Mesenchymal stem cell (in vitro differentiated cells and primary cell): ENCODE measurements at regions not wholly inside any gene's neighbourhood (a gene's known extent, or its start where the extent isn't known, plus 50 kb on each side); places are given as distances from the start of the nearest gene placed in this dataset.
"Not testable (repeated sequence)": the region's sequence is repeated elsewhere in the genome, so short reads cannot be mapped to it uniquely, and the experiment has no call there.

Source experiments
- DNase-seq: peaks from one replicate; pipeline ENCODE4 v3.0.0-alpha.2; 2013
- H2AFZ ChIP-seq: one replicate; pipeline ENCODE4 v1.6.1; 2013; ENCODE audit warnings: low read depth, mild to moderate bottlenecking, control low read depth, inconsistent platforms, low read length, moderate library complexity
- H2AK5ac ChIP-seq: 2 replicates; pipeline ENCODE4 v1.6.1; 2013; ENCODE audit warnings: low read length, moderate library complexity, mild to moderate bottlenecking, inconsistent platforms; ENCODE audit not compliant: severe bottlenecking
- H2BK120ac ChIP-seq: one replicate; pipeline ENCODE4 v1.6.1; 2013; ENCODE audit warnings: low read depth, mild to moderate bottlenecking, inconsistent platforms, low read length, moderate library complexity
- H2BK12ac ChIP-seq, 2 experiments: one replicate each; pipeline ENCODE4 v1.6.1; 2013; ENCODE audit warnings: inconsistent platforms in 2 of 2, low read length in 2 of 2, mild to moderate bottlenecking in 2 of 2, moderate library complexity in 2 of 2, control low read depth in 1 of 2
- H2BK15ac ChIP-seq: one replicate; pipeline ENCODE4 v1.6.1; 2013; ENCODE audit warnings: mild to moderate bottlenecking, low read depth, inconsistent platforms; ENCODE audit not compliant: poor library complexity, severe bottlenecking
- H2BK5ac ChIP-seq: 2 replicates; pipeline ENCODE4 v1.6.1; 2013; ENCODE audit warnings: low read depth, mild to moderate bottlenecking, low read length, control low read depth, inconsistent platforms; ENCODE audit not compliant: poor library complexity, severe bottlenecking
- H3K14ac ChIP-seq, 2 experiments: one replicate each; pipeline ENCODE4 v1.6.1; 2013; ENCODE audit warnings: inconsistent platforms in 2 of 2, low read length in 2 of 2, control low read depth in 1 of 2, mild to moderate bottlenecking in 1 of 2, moderate library complexity in 1 of 2
- H3K18ac ChIP-seq, 2 experiments: one replicate each; pipeline ENCODE4 v1.6.1; 2013; ENCODE audit warnings: inconsistent platforms in 2 of 2, low read length in 2 of 2, control low read depth in 1 of 2, low read depth in 1 of 2, mild to moderate bottlenecking in 1 of 2
- H3K23ac ChIP-seq, 2 experiments: one replicate each; pipeline ENCODE4 v1.6.1; 2013; ENCODE audit warnings: inconsistent platforms in 2 of 2, low read length in 2 of 2, mild to moderate bottlenecking in 2 of 2, moderate library complexity in 2 of 2, control low read depth in 1 of 2
- H3K27ac ChIP-seq: 2 replicates; pipeline ENCODE4 v1.5.1; 2013; ENCODE audit warnings: mild to moderate bottlenecking, moderate library complexity, low read length, control low read depth, inconsistent platforms; ENCODE audit not compliant: poor library complexity, severe bottlenecking
- H3K27me3 ChIP-seq, 2 experiments: 2 replicates each; pipeline versions ENCODE4 v1.6.1 to v1.7.0; 2013; ENCODE audit warnings: low read length in 2 of 2, mild to moderate bottlenecking in 2 of 2, moderate library complexity in 2 of 2, control low read depth in 1 of 2, inconsistent platforms in 1 of 2; ENCODE audit not compliant: control insufficient read depth in 1 of 2, insufficient read depth in 1 of 2
- H3K36me3 ChIP-seq, 2 experiments: 2 replicates each; pipeline versions ENCODE4 v1.6.1 to v1.7.0; 2013; ENCODE audit warnings: low read length in 2 of 2, control low read depth in 1 of 2, inconsistent platforms in 1 of 2, low read depth in 1 of 2, mild to moderate bottlenecking in 1 of 2; ENCODE audit not compliant: insufficient read depth in 2 of 2, control insufficient read depth in 1 of 2
- H3K4ac ChIP-seq, 2 experiments: one replicate each; pipeline ENCODE4 v1.6.1; 2013; ENCODE audit warnings: inconsistent platforms in 2 of 2, low read length in 2 of 2, mild to moderate bottlenecking in 2 of 2, moderate library complexity in 2 of 2, control low read depth in 1 of 2, low read depth in 1 of 2
- H3K4me1 ChIP-seq: 2 replicates; pipeline ENCODE4 v1.6.1; 2013; ENCODE audit warnings: low read depth, low read length, control low read depth; ENCODE audit not compliant: control insufficient read depth, insufficient read depth
- H3K4me2 ChIP-seq: 2 replicates; pipeline ENCODE4 v1.6.1; 2013; ENCODE audit warnings: low read length, mild to moderate bottlenecking, inconsistent platforms; ENCODE audit not compliant: poor library complexity, severe bottlenecking
- H3K4me3 ChIP-seq, 2 experiments: 2 replicates each; pipeline versions ENCODE4 v1.5.1 to v1.7.0; 2013; ENCODE audit warnings: low read length in 2 of 2, mild to moderate bottlenecking in 2 of 2, control low read depth in 1 of 2, low read depth in 1 of 2; ENCODE audit not compliant: insufficient read depth in 1 of 2
- H3K79me1 ChIP-seq: replicated peaks from 2 replicates; pipeline ENCODE4 v1.6.1; 2013; ENCODE audit warnings: mild to moderate bottlenecking, control low read depth, low read length, inconsistent platforms; ENCODE audit not compliant: poor library complexity, severe bottlenecking
- H3K9ac ChIP-seq: 2 replicates; pipeline ENCODE4 v1.7.0; 2013; ENCODE audit warnings: mild to moderate bottlenecking, low read length, moderate library complexity
- H3K9me3 ChIP-seq: 2 replicates; pipeline ENCODE4 v1.7.0; 2013; ENCODE audit warnings: mild to moderate bottlenecking, low read length; ENCODE audit not compliant: control insufficient read depth
- H4K8ac ChIP-seq: one replicate; pipeline ENCODE4 v1.6.1; 2013; ENCODE audit warnings: inconsistent platforms, mild to moderate bottlenecking, low read length, moderate library complexity
- H4K91ac ChIP-seq: one replicate; pipeline ENCODE4 v1.6.1; 2013; ENCODE audit warnings: mild to moderate bottlenecking, low read length, inconsistent platforms
- WGBS: methylation state at CpG from one replicate; pipeline ENCODE4 v1.1.7; 2013; ENCODE audit warnings: mixed read lengths; 5-methylcytosine and 5-hydroxymethylcytosine counted together

- H4K91ac ChIP-seq, H3K23ac ChIP-seq, H3K4ac ChIP-seq, H2AK5ac ChIP-seq, H3K18ac ChIP-seq, H3K9ac ChIP-seq, H3K79me1 ChIP-seq, H2AFZ ChIP-seq, H3K27me3 ChIP-seq, H2BK12ac ChIP-seq, H3K4me3 ChIP-seq, H3K4me1 ChIP-seq, H3K4me2 ChIP-seq, H3K14ac ChIP-seq, H2BK120ac ChIP-seq, H4K8ac ChIP-seq, H3K9me3 ChIP-seq, H3K36me3 ChIP-seq, H2BK15ac ChIP-seq, H2BK5ac ChIP-seq, DNase-seq, H3K27ac ChIP-seq: not testable (repeated sequence)
- WGBS: no CpG with 5 or more reads among the region's 16 CpGs
Observed at GRCh38 chr17:16839242-16840175, 132.4 kb downstream of the TNFRSF13B start.

GRCh38 chr17:16838795-16839194 lies 133.1 kb downstream of the TNFRSF13B start:
- H2BK15ac ChIP-seq, H3K23ac ChIP-seq, H3K4me2 ChIP-seq, DNase-seq, H3K4me1 ChIP-seq, H3K4ac ChIP-seq, H3K27ac ChIP-seq, H3K27me3 ChIP-seq, H2BK120ac ChIP-seq, H2BK12ac ChIP-seq, H2AFZ ChIP-seq, H3K18ac ChIP-seq, H4K91ac ChIP-seq, H3K14ac ChIP-seq, H3K4me3 ChIP-seq, H4K8ac ChIP-seq, H3K36me3 ChIP-seq, H3K9me3 ChIP-seq, H3K79me1 ChIP-seq, H3K9ac ChIP-seq, H2BK5ac ChIP-seq, H2AK5ac ChIP-seq: not testable (repeated sequence)
- no CpG with 5 or more reads among the region's 6 CpGs for WGBS

GRCh38 chr17:16838287-16838686 lies 133.6 kb downstream of the TNFRSF13B start:
- H3K36me3 ChIP-seq, H3K27ac ChIP-seq, H2BK5ac ChIP-seq, H3K4me2 ChIP-seq, H4K91ac ChIP-seq, H3K4ac ChIP-seq, H3K4me3 ChIP-seq, H4K8ac ChIP-seq, H3K79me1 ChIP-seq, H3K9me3 ChIP-seq, H2AFZ ChIP-seq, DNase-seq, H3K23ac ChIP-seq, H2AK5ac ChIP-seq, H3K4me1 ChIP-seq, H2BK12ac ChIP-seq, H3K9ac ChIP-seq, H3K27me3 ChIP-seq, H2BK15ac ChIP-seq, H2BK120ac ChIP-seq, H3K14ac ChIP-seq, H3K18ac ChIP-seq: not testable (repeated sequence)
- WGBS: no CpG with 5 or more reads among the region's 9 CpGs

GRCh38 chr17:16837468-16838266 lies 134.3 kb downstream of the TNFRSF13B start:
- H3K18ac ChIP-seq, H3K4me2 ChIP-seq, H3K14ac ChIP-seq, H3K23ac ChIP-seq, H3K36me3 ChIP-seq, H2BK120ac ChIP-seq, H2BK5ac ChIP-seq, H3K79me1 ChIP-seq, DNase-seq, H3K27me3 ChIP-seq, H2BK12ac ChIP-seq, H2AK5ac ChIP-seq, H3K9me3 ChIP-seq, H4K8ac ChIP-seq, H2AFZ ChIP-seq, H3K27ac ChIP-seq, H4K91ac ChIP-seq, H3K9ac ChIP-seq, H3K4ac ChIP-seq, H3K4me1 ChIP-seq, H2BK15ac ChIP-seq, H3K4me3 ChIP-seq: not testable (repeated sequence)
- no CpG with 5 or more reads among the region's 11 CpGs for WGBS
